ENCODE measurements at regions not wholly inside any gene's neighbourhood (a gene's known extent, or its start where the extent isn't known, plus 50 kb on each side); places are given as distances from the start of the nearest gene placed in this dataset.

- no peak for TF ChIP-seq CTCF (IDR thresholded peaks at IDR 0.05; ENCODE audit: low read depth, low read length, missing control alignments)
Observed at GRCh38 chr14:97417331-97417730, 620.1 kb downstream of the VRK1 start.

GRCh38 chr14:97420211-97420610 is 623.0 kb downstream of the VRK1 start:
- no peak overlapping the region for H3K4me3 ChIP-seq (ENCODE audit: low read depth, low read length)
- TF ChIP-seq CTCF (IDR thresholded peaks at IDR 0.05; ENCODE audit: low read depth, low read length, missing control alignments) = no peak
- in situ Hi-C loops (cut with HindIII; ENCODE audit: low sequenced_read_pairs) = no loop called here
- no peak for DNase-seq (ENCODE audit: low read depth)

More at GRCh38 chr14:97417331-97417730, 620.1 kb downstream of the VRK1 start:
- no peak for DNase-seq (ENCODE audit: low read depth)
- in situ Hi-C loops (cut with HindIII; ENCODE audit: low sequenced_read_pairs) = no loop called here
- no peak overlapping the region for H3K4me3 ChIP-seq (ENCODE audit: low read depth, low read length)

- no peak for DNase-seq (ENCODE audit: low read depth)
- in situ Hi-C loops (cut with HindIII; ENCODE audit: low sequenced_read_pairs) = no loop called here
- no peak overlapping the region for H3K4me3 ChIP-seq (ENCODE audit: low read depth, low read length)
- no peak for TF ChIP-seq CTCF (IDR thresholded peaks at IDR 0.05; ENCODE audit: low read depth, low read length, missing control alignments)
Observed at GRCh38 chr14:97426776-97427175, 629.6 kb downstream of the VRK1 start.

- H3K4me3 ChIP-seq (ENCODE audit: low read depth, low read length) = no peak overlapping the region
- in situ Hi-C loops (cut with HindIII; ENCODE audit: low sequenced_read_pairs) = no loop called here
- no peak for DNase-seq (ENCODE audit: low read depth)
- no peak for TF ChIP-seq CTCF (IDR thresholded peaks at IDR 0.05; ENCODE audit: low read depth, low read length, missing control alignments)
Observed at GRCh38 chr14:97428808-97429440, 631.7 kb downstream of the VRK1 start.

- H3K4me3 ChIP-seq (ENCODE audit: low read depth, low read length) = no peak overlapping the region
- no peak for DNase-seq (ENCODE audit: low read depth)
- in situ Hi-C loops (cut with HindIII; ENCODE audit: low sequenced_read_pairs) = no loop called here
- no peak for TF ChIP-seq CTCF (IDR thresholded peaks at IDR 0.05; ENCODE audit: low read depth, low read length, missing control alignments)
Observed at GRCh38 chr14:97432586-97432985, 635.4 kb downstream of the VRK1 start.

- no peak for DNase-seq (ENCODE audit: low read depth)
- in situ Hi-C loops (cut with HindIII; ENCODE audit: low sequenced_read_pairs) = no loop called here
- no peak for TF ChIP-seq CTCF (IDR thresholded peaks at IDR 0.05; ENCODE audit: low read depth, low read length, missing control alignments)
- H3K4me3 ChIP-seq (ENCODE audit: low read depth, low read length) = no peak overlapping the region
Observed at GRCh38 chr14:97441740-97442362, 644.7 kb downstream of the VRK1 start.
